Mesendoderm (in vitro differentiated cells): ENCODE measurements at regions not wholly inside any gene's neighbourhood (a gene's known extent, or its start where the extent isn't known, plus 50 kb on each side); places are given as distances from the start of the nearest gene placed in this dataset.

Experiments used
- DNase-seq: peaks from one replicate; pipeline ENCODE4 v3.0.0; 2013
- H2AK5ac ChIP-seq: 2 replicates; pipeline ENCODE4 v1.6.1; 2013; ENCODE audit warnings: low read length, inconsistent platforms
- H2BK120ac ChIP-seq: 2 replicates; pipeline ENCODE4 v1.6.1; 2013; ENCODE audit warnings: low read depth, mild to moderate bottlenecking, low read length, moderate library complexity, mixed read lengths
- H2BK15ac ChIP-seq: replicated peaks from 2 replicates; pipeline ENCODE4 v1.6.1; 2013; ENCODE audit warnings: low read depth, mild to moderate bottlenecking, moderate library complexity
- H2BK5ac ChIP-seq: 2 replicates; pipeline ENCODE4 v1.6.1; 2013; ENCODE audit warnings: low read length, inconsistent platforms
- H3K18ac ChIP-seq: 2 replicates; pipeline ENCODE4 v1.6.1; 2013; ENCODE audit warnings: mild to moderate bottlenecking, low read length, mixed read lengths
- H3K23ac ChIP-seq: one replicate; pipeline ENCODE4 v1.6.1; 2013; ENCODE audit warnings: low read length
- H3K27ac ChIP-seq: 2 replicates; pipeline ENCODE4 v1.5.1; 2013; ENCODE audit warnings: low read depth, mild to moderate bottlenecking, inconsistent platforms, low read length, moderate library complexity
- H3K27me3 ChIP-seq: 2 replicates; pipeline ENCODE4 v1.6.1; 2013; ENCODE audit warnings: low read length, control low read depth, mild to moderate bottlenecking, inconsistent platforms; ENCODE audit not compliant: insufficient read depth, poor library complexity
- H3K36me3 ChIP-seq: 2 replicates; pipeline ENCODE4 v1.6.1; 2013; ENCODE audit warnings: low read length, inconsistent platforms; ENCODE audit not compliant: control insufficient read depth, insufficient read depth
- H3K4ac ChIP-seq: one replicate; pipeline ENCODE4 v1.6.1; 2013; ENCODE audit warnings: low read depth, mild to moderate bottlenecking, low read length, moderate library complexity
- H3K4me1 ChIP-seq: 2 replicates; pipeline ENCODE4 v1.6.1; 2013; ENCODE audit warnings: low read depth, low read length, inconsistent platforms; ENCODE audit not compliant: control insufficient read depth
- H3K4me2 ChIP-seq: 2 replicates; pipeline ENCODE4 v1.6.1; 2013; ENCODE audit warnings: low read length
- H3K4me3 ChIP-seq: 2 replicates; pipeline ENCODE4 v1.5.1; 2013; ENCODE audit warnings: mild to moderate bottlenecking, low read length
- H3K56ac ChIP-seq: one replicate; pipeline ENCODE4 v1.6.1; 2013; ENCODE audit warnings: low read length
- H3K79me1 ChIP-seq: 2 replicates; pipeline ENCODE4 v1.6.1; 2013; ENCODE audit warnings: low read length, inconsistent platforms
- H3K79me2 ChIP-seq: 2 replicates; pipeline ENCODE4 v1.6.1; 2013; ENCODE audit warnings: mild to moderate bottlenecking, low read length; ENCODE audit not compliant: control insufficient read depth, insufficient read depth
- H3K9ac ChIP-seq: 2 replicates; pipeline ENCODE4 v1.6.1; 2013; ENCODE audit warnings: low read length, inconsistent platforms
- H4K5ac ChIP-seq: one replicate; pipeline ENCODE4 v1.6.1; 2013; ENCODE audit warnings: low read length
- H4K8ac ChIP-seq: one replicate; pipeline ENCODE4 v1.6.1; 2013; ENCODE audit warnings: low read depth, mild to moderate bottlenecking, control low read depth, low read length, moderate library complexity
- WGBS: extraction: QIAGEN DNeasy Blood & Tissue Kit; methylation state at CpG from one replicate; pipeline ENCODE4 v1.1.7; 2013; ENCODE audit warnings: low lambda C conversion rate, missing lambda C conversion rate; ENCODE audit not compliant: insufficient coverage; ENCODE audit errors: extremely low coverage; 5-methylcytosine and 5-hydroxymethylcytosine counted together

- H3K27me3 ChIP-seq = no peaks in the 10 kb centered on the region
- no peaks in the 10 kb centered on the region for H3K36me3 ChIP-seq
- H3K18ac ChIP-seq = no peak overlapping the region
- H3K4ac ChIP-seq = no peak overlapping the region
- H4K8ac ChIP-seq = no peak overlapping the region
- H3K79me2 ChIP-seq = no peaks in the 10 kb centered on the region
- H4K5ac ChIP-seq = no peak overlapping the region
- WGBS = no CpG with 5 or more reads among the region's 18 CpGs
- H3K4me1 ChIP-seq = no peaks in the 10 kb centered on the region
- no peak overlapping the region for H3K56ac ChIP-seq
- no peak overlapping the region for H3K4me3 ChIP-seq
- H2BK120ac ChIP-seq = no peak overlapping the region
- no peak overlapping the region for H3K4me2 ChIP-seq
- no peak overlapping the region for H2BK15ac ChIP-seq
- H2AK5ac ChIP-seq = no peak overlapping the region
- no peak overlapping the region for H3K27ac ChIP-seq
- H2BK5ac ChIP-seq = no peak overlapping the region
- H3K9ac ChIP-seq = no peak overlapping the region
- DNase-seq = no peak
- H3K23ac ChIP-seq = no peak overlapping the region
- H3K79me1 ChIP-seq = no peaks in the 10 kb centered on the region
Observed at GRCh38 chr22:48358886-48359612, 1468.6 kb downstream of the BRD1 start.

GRCh38 chr22:48357961-48358360 lies 1469.7 kb downstream of the BRD1 start:
- no peak overlapping the region for H3K4me3 ChIP-seq
- H3K27ac ChIP-seq = no peak overlapping the region
- H2BK120ac ChIP-seq = no peak overlapping the region
- no peak overlapping the region for H3K9ac ChIP-seq
- no peak overlapping the region for H2AK5ac ChIP-seq
- H3K56ac ChIP-seq = no peak overlapping the region
- no peaks in the 10 kb centered on the region for H3K79me2 ChIP-seq
- H3K4ac ChIP-seq = no peak overlapping the region
- no peak for DNase-seq
- H2BK15ac ChIP-seq = no peak overlapping the region
- H3K36me3 ChIP-seq = no peaks in the 10 kb centered on the region
- H3K23ac ChIP-seq = no peak overlapping the region
- WGBS = no CpG with 5 or more reads among the region's 7 CpGs
- no peaks in the 10 kb centered on the region for H3K4me1 ChIP-seq
- no peak overlapping the region for H4K5ac ChIP-seq
- no peaks in the 10 kb centered on the region for H3K79me1 ChIP-seq
- no peak overlapping the region for H3K4me2 ChIP-seq
- no peak overlapping the region for H3K18ac ChIP-seq
- no peak overlapping the region for H2BK5ac ChIP-seq
- H3K27me3 ChIP-seq = no peaks in the 10 kb centered on the region
- H4K8ac ChIP-seq = no peak overlapping the region

- WGBS = no CpG with 5 or more reads among the region's 13 CpGs
- H2BK15ac ChIP-seq = no peak overlapping the region
- DNase-seq = peak; percentile 75
Observed at GRCh38 chr22:48357196-48357595, 1470.5 kb downstream of the BRD1 start.

GRCh38 chr22:48356731-48357130 lies 1470.9 kb downstream of the BRD1 start:
- Histone ChIP-seq H3K23ac (no peak overlapping the region), H2BK5ac (no peak overlapping the region), H3K18ac (no peak overlapping the region), H3K4me2 (no peak overlapping the region), H4K5ac (no peak overlapping the region), H2BK120ac (no peak overlapping the region), H3K79me2 (no peaks in the 10 kb centered on the region), H3K27ac (no peak overlapping the region), H3K56ac (no peak overlapping the region), H3K4me3 (no peak overlapping the region), H3K36me3 (no peaks in the 10 kb centered on the region), H3K4ac (no peak overlapping the region), H3K9ac (no peak overlapping the region), H3K27me3 (no peaks in the 10 kb centered on the region), H3K4me1 (no peaks in the 10 kb centered on the region), H4K8ac (no peak overlapping the region), H2AK5ac (no peak overlapping the region), H3K79me1 (no peaks in the 10 kb centered on the region), H2BK15ac (no peak overlapping the region)
- no CpG with 5 or more reads among the region's 5 CpGs for WGBS
- no peak for DNase-seq

More at GRCh38 chr22:48357196-48357595, 1470.5 kb downstream of the BRD1 start:
- no peak overlapping the region for H4K5ac ChIP-seq
- no peak overlapping the region for H4K8ac ChIP-seq
- H3K79me2 ChIP-seq = no peaks in the 10 kb centered on the region
- H3K18ac ChIP-seq = no peak overlapping the region
- no peaks in the 10 kb centered on the region for H3K4me1 ChIP-seq
- no peak overlapping the region for H2BK5ac ChIP-seq
- H3K27me3 ChIP-seq = no peaks in the 10 kb centered on the region
- H3K27ac ChIP-seq = no peak overlapping the region
- no peak overlapping the region for H2BK120ac ChIP-seq
- no peak overlapping the region for H2AK5ac ChIP-seq
- H3K4me2 ChIP-seq = no peak overlapping the region
- H3K36me3 ChIP-seq = no peaks in the 10 kb centered on the region
- no peaks in the 10 kb centered on the region for H3K79me1 ChIP-seq
- H3K23ac ChIP-seq = no peak overlapping the region
- peak overlapping the region; percentile 17 for H3K56ac ChIP-seq
- no peak overlapping the region for H3K4ac ChIP-seq
- H3K4me3 ChIP-seq = no peak overlapping the region
- no peak overlapping the region for H3K9ac ChIP-seq

GRCh38 chr22:48354096-48354495 lies 1473.6 kb downstream of the BRD1 start:
- Histone ChIP-seq H3K9ac (no peak overlapping the region), H3K4me2 (no peak overlapping the region), H2BK15ac (no peak overlapping the region), H3K4me3 (no peak overlapping the region), H4K5ac (no peak overlapping the region), H3K36me3 (no peaks in the 10 kb centered on the region), H3K23ac (no peak overlapping the region), H3K79me2 (no peaks in the 10 kb centered on the region), H4K8ac (no peak overlapping the region), H3K4me1 (no peaks in the 10 kb centered on the region), H2BK5ac (no peak overlapping the region), H2BK120ac (no peak overlapping the region), H2AK5ac (no peak overlapping the region), H3K4ac (no peak overlapping the region), H3K79me1 (no peaks in the 10 kb centered on the region), H3K27me3 (no peaks in the 10 kb centered on the region), H3K27ac (no peak overlapping the region), H3K56ac (no peak overlapping the region), H3K18ac (no peak overlapping the region)
- WGBS = no CpG with 5 or more reads among the region's 5 CpGs
- DNase-seq = no peak
